B cell (primary cell): ENCODE measurements at regions not wholly inside any gene's neighbourhood (a gene's known extent, or its start where the extent isn't known, plus 50 kb on each side); places are given as distances from the start of the nearest gene placed in this dataset.

Experiments
- EZH2 ChIP-seq: IDR thresholded peaks from 2 replicates; pipeline ENCODE4 v1.6.1; 2012; ENCODE audit warnings: borderline replicate concordance, low read depth, mild to moderate bottlenecking, moderate library complexity, low read length; ENCODE audit not compliant: insufficient read depth, poor library complexity, severe bottlenecking
- TF ChIP-seq, protein P1 (sequence below): fragments of 200-600 bp; IDR thresholded peaks from one replicate; pipeline ENCODE4 v1.8.0; 2022; ENCODE audit warnings: antibody characterized with exemption, mild to moderate bottlenecking

DNA sequence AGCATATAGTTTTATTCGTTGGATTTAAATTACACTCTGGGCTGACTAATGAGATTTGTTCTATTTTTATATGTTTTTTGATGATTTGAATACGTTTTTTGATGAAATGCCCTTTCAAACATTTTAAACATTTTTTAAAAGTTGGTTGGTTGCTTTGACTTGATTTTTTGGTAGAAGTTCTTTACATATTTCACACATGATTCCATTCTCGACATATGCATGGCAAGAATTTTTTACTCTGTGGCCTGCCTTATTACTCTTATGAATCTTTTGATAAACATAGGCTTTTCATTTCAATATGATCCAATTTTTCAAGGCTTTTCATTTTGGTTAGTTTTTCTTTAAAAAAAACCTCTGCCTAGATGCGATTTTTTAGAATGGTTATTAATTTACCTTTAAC, 617.0 kb downstream of the RNF144B start:
- TF ChIP-seq, protein P1, sequence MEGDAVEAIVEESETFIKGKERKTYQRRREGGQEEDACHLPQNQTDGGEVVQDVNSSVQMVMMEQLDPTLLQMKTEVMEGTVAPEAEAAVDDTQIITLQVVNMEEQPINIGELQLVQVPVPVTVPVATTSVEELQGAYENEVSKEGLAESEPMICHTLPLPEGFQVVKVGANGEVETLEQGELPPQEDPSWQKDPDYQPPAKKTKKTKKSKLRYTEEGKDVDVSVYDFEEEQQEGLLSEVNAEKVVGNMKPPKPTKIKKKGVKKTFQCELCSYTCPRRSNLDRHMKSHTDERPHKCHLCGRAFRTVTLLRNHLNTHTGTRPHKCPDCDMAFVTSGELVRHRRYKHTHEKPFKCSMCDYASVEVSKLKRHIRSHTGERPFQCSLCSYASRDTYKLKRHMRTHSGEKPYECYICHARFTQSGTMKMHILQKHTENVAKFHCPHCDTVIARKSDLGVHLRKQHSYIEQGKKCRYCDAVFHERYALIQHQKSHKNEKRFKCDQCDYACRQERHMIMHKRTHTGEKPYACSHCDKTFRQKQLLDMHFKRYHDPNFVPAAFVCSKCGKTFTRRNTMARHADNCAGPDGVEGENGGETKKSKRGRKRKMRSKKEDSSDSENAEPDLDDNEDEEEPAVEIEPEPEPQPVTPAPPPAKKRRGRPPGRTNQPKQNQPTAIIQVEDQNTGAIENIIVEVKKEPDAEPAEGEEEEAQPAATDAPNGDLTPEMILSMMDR, result no peak
- TF ChIP-seq EZH2, result no peak
